NCI-H526 (cell line): ENCODE measurements at regions not wholly inside any gene's neighbourhood (a gene's known extent, or its start where the extent isn't known, plus 50 kb on each side); places are given as distances from the start of the nearest gene placed in this dataset.
"Not testable (repeated sequence)": the region's sequence is repeated elsewhere in the genome, so short reads cannot be mapped to it uniquely, and the experiment has no call there.

Experiments
- DNase-seq, 2 experiments: peaks; one replicate each; lab custom pipeline; 2025; lab: John Stamatoyannopoulos, UW

DNA sequence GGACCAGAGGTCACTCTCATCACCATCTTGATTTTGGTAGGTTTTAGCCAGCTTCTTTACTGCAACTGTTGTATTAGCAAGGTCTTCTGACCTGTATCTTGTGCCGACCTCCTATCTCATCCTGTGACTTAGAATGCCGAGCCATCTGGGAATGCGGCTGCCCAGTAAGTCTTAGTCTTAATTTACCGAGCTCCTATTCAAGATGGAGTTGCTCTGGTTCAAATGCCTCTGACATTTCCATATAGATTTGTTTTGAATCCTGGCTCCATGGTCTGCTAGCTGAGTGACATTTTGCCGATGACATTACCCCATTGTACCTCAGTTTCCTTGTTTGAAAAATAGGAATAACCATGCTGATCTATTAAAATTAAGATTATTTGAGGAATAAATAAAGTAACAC, 193.9 kb upstream of the HMCN1 start:
- no peak for DNase-seq

DNA sequence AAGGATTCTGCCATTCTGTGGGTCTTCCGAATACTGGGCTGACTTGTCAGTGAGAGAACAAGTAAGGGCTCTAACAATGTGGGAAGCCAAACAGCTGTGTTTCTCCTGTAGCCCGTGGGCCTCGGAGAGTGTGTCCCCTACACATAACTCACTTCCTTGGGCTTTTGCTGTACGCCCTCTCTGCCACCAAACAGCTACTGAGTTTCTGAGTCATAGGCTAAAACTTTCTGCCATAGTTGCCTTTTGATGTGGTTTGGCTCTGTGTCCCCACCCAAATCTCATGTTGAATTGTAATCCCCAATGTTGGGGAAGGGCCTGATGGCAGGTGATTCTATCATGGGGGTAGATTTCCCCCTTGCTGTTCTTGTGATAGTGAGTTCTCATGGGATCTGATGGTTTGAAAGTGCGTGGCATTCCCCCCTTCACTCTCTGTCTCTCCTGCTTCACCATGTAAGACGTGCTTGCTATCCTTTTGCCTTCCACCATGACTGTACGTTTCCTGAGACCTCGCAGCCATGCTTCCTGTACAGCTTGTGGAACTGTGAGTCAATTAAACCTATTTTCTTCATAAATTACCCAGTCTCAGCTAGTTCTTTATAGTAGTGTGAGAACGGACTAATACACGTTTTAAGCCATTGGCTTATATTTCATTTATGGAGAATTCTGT, 194.8 kb upstream of the HMCN1 start:
- no peak for DNase-seq

DNA sequence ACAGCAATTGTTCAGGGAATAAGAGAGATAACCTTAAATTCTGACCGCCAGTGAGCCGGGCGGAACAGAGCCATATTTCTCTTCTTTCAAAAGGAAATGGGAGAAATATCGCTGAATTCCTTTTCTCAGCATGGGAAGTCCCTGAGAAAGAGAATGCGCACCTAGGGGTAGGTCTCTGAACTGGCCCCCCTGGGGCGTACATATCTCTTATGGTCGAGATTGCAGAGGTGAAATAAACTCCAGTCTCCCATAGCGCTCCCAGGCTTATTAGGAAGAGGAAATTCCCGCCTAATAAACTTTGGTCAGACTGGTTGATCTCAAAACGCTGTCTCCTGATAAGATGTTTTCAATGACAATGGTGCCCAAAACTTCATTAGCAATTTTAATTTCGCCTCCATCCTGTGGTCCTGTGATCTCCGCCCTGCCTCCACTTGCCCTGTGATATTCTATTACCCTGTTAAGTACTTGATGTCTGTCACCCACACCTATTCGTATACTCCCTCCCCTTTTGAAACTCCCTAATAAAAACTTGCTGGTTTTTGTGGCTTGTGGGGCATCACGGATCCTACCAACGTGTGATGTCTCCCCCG, 195.8 kb upstream of the HMCN1 start:
- DNase-seq: not testable (repeated sequence)

DNA sequence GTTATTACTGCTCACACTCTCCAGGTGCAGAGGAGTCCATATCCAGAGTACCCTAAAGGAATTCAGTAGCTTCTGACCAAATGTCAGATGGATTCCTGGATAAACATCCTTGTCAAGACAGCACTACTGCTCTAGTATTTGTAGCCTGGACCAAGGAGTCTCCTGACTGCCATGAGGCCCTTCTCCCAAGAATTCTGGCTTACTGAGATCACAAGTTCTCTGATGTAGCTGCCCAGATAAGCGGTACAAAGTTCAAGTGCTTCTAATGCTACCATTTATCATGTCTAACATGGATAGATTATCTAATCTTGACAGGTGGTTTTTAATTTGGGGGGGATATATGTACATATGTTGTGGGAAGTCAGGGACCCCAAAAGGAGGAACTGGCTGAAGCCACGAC, 196.6 kb upstream of the HMCN1 start:
- no peak for DNase-seq

DNA sequence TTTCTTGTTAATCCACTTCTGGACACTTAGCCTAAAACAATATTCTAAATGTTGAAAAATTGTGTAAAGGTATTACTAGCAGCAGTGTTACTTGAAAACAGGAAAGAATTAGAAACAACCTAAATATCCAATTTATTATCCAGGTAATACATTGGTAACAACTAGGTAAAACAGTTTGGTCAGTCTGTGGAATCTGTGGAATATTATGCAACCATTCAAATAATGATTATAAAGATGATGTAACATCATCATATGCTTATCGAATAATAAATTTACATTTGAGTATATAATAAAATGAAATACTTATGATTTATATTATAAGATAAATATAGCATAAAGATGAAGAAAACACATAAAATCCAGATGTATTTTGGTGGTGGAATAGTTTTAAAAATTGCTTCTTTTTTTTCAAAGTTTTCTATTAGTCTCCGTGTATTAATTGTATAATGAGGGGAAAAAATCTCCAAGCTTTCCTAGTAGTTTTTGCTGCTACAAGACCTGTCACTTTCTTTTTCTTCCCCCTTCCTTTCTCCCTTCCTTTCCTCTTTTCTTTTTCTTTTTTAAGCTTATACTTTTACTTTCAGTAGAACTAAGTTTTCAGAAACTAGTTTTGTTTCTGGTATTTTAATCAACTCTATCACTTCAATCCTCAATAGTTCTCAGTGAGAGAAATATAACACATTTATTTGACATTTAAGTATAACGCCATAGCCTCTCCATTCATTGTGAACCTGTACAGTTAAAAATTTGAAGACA, 197.8 kb upstream of the HMCN1 start:
- no peak for DNase-seq

DNA sequence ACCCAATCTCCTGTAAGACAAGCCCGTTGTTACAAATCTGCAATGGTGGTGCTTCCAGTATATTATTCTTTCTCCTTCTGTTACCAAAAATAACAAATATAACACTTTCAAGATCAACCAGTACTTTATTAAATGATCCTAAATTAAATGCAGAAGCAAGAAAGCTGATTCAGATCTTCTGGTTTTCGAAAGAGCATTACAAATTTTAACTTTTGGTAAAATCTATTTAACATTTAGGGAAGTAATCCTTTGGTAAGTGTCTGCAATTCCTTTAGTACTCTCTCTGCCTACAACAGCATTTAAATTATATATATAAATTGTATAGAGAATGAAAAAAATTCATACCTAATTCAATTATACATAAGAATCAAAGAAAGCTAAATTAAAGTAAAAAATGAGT, 198.6 kb upstream of the HMCN1 start:
- no peak for DNase-seq

DNA sequence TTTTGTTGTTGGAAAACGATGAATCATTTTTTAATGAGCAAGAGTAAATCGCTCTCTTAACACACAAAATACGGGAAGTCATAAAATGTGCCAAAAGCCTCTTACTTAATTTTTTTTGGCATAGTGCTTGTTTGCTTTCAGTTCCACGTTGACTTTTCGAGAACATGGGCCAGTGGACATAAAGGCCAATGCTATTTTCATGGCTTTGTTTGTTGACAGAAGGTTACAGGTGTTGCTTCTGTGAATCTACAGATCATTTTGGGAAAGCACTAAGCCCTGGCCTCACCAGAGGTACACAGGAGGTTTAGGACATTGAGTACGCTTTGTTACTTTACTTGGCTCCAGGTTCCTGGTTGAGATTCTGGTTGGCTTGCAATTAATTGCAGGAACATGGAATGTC, 199.4 kb upstream of the HMCN1 start:
- DNase-seq: no peak

DNA sequence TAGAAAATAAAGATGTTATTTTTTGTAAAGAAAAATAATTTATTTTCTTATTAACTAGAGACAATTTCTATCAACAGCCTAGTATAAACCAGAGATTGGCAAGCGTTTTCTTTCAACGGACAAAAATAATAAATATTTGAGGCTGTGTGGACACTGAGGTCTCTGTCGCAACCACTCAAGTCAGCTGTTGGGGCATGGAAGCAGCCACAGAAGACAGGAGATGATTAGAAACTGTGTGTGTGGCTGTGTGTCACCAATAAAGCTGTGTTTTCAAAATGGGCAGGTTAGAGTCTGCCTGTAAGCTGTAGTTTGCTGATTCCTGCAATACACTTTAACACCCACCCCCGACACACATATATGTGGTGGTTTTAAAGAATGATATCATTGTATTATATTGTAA, 200.6 kb upstream of the HMCN1 start:
- no peak for DNase-seq

DNA sequence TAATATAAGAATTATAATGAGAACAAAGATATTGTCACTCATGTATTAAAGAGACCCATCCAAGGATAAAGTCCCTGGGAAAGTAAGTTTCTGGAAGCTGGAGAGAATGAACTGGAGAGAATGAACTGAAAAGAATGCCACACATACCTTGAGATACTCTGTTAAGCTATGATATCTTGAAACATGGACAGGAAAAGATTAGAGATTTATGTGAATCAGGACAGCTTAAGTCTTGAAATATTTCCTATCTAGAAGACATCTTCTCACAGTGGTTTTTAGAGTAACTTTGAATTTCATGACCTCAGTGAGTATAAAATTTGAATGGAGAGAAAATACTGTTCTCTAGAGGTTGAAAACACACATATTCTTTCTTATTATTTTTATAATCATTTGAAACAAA, 201.3 kb upstream of the HMCN1 start:
- DNase-seq: no peak

DNA sequence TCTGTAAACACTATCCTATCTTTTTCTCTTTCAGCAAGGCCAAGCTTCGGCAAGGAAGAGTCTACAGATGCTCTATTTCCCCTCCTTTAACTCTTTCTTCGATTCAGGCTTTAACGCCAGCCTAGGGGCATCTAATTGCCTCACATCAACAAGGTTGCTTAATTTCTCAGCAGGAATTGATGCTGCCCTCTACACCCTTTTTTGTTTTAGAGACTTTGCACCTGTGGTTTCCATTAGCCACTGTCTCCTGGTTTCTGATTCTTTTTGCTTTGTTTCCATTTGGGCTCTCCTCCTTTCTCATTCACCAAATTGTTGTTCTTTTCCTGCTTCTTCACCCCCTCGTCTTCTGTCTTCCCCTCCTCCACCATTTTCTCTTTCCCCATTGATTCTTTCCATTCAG, 202.4 kb upstream of the HMCN1 start:
- DNase-seq: no peak

DNA sequence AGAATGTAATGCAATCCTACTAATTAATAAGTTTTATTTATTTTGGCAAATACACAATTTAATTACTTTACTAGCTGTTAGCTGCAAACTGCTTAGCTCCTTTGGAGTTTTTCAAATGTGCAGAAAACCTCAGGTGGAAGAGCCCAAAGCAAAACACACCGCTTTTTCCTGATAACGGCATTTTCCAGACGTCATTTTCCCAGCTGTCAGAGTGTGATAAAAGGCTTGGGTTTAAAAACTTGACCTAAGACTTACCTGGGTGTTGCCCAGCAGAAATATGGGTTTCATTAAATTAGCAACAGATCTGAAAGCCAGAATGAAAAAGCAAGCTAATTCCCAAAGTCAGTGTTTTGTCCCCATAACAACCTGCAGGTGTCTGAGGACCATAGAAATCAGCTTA, 204.0 kb upstream of the HMCN1 start:
- DNase-seq: no peak

DNA sequence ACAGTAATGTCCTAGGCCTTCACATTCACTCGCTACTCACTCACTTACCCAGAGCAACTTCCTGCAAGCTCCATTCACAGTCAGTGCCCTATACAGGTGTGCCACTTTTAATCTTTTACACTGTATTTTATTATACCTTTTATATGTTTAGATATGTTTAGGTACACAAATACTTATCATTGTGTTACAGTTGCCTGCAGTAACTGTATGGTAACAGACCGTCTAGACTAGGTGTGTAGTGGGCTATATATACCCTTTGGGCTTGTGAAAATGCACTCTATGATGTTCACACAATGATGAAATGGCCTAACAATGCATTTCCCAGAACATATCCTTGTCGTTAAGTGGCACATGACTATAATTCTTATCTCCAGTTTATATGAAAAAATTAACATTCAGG, 204.5 kb upstream of the HMCN1 start:
- DNase-seq: no peak

DNA sequence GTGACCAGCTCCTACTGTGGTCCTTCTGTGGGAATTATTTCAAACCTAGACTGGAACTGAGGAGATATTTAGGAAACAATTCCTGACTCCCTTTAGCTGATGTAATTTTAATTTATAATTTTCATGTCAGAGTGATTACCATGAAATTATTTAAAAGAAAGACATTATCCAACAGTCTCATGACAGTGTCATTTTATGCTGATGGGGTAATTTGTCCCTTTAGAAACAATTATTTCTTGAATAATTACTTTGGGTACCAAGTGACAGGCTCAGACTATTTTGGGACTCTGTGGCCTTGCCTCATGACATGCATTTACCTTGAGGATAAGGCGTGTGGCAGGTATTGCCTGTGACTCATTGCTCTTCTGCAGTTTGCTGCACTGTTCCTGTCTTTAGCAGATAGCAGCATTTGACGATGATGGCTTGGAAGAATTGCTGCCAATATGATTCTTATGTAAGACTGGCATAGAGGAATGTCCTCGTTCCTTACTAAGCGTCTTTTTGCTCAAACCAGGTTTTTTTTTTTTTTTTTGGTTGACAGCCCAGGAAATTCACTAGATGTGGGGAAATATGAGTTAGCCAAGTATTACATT, 206.0 kb upstream of the HMCN1 start:
- DNase-seq: no peak

DNA sequence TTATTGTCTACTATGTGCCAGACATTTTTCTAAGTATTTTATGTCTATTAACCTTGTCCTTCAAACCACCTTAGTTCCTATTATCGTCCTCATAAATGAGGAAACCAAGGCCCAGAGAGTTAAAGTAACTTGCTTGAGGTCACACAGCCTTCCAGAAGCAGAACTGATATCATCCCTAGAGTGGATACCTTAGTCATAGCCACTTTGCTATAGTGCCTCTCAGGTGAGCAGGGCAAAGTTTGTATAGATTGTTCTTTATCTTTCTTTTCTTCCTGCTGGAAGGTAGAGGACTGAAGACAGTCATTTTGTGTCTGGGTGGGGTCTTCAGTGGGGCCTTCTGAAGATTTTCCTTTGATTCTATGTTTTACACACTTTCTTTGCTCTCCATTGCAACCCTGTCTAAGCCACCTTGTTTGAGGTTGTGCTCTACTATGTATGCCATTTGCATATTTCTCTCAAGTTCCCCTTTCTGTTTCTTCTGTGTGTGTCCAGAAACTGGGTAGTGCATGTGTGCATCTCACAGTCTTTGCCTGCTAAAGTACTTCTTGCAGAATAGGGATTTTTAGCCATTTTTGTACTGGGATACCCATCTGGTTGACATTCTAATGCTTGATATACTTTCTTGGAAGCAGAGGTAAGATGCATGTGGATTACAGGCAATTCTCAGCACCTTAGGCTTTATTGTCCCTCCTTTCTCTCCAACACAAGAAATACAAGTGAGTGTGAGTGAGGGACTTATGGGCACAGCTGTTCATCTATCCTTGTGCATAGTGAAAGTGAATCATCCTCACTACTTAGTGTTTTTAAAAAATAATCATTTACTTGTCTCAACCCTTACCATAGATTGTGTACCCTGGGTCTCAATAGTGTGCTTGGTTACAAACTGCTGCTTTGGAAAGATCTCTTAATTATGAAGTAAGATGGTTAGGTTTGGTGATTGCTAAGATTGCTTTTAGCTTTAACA, 207.6 kb upstream of the HMCN1 start:
- DNase-seq: no peak

DNA sequence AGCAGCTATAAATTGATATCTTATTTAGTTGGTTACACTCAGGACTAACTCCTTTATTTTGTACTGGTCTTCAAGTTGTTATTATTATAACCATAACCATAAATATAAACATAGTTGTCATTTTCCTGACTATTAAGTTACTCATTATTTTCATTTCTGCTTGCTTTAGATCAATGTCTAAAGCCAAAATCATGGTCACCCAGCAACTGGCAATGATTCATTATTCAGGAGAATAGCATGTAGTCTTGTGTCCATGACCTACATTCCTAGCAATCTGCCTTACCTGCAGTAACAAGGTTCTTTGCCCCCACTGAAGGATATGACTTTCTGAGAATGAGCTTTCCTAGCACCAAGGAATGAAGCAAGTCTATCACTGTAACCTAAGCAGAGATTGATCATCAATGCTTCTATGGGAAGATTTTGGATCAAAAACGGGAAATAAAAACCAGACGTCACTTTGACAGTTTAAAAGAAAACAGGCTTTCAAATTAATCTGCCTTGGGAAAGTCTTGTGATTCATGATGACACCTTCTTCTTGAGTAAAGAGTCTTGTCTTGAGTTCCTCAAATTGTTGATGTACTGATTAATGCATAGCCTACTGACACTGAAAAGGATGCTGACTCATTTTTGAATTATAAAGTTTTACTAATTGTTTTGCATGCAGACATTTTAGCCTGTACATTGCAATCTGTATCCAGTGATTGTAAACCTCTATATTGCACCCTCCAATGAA, 203.3 kb upstream of the IVNS1ABP start:
- no peak for DNase-seq

DNA sequence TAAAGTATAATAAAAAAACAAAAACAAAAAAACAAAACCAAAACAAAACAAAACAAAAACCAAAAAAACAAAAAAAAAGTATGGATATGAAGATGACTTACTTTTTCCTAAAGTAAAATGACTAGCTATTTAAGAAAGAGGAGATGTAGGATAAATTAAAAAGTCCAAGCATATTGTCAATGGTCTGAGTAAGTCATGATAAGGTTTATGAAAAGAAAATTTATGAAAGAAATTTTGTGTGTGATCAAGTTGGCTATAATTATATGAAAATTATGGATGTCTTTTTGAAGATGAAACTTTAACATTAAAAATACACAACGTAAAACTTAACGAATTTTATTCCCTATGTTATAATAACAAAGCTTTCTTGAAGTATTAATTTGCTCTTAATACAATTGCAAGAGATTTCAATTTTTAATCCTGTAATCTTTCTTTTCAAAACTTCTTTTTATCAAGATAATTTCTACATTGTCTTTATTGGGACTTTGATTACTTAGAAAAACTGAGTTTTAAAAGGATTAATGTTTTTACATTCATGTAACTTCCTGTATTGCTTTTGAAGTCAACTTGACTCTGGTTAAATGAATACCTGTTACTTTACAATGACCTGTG, 200.9 kb upstream of the IVNS1ABP start:
- no peak for DNase-seq

DNA sequence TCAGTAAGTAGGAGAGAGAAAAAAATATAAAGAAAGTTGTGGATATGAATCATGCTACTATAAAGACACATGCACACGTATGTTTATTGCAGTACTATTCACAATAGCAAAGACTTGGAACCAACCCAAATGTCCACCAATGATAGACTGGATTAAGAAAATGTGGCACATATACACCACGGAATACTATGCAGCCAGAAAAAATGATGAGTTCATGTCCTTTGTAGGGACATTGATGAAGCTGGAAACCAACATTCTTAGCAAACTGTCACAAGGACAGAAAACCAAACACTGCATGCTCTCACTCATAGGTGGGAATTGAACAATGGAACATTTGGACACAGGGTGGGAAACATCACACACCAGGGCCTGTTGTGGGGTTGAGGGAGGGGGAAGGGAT, 200.3 kb upstream of the IVNS1ABP start:
- not testable (repeated sequence) for DNase-seq

DNA sequence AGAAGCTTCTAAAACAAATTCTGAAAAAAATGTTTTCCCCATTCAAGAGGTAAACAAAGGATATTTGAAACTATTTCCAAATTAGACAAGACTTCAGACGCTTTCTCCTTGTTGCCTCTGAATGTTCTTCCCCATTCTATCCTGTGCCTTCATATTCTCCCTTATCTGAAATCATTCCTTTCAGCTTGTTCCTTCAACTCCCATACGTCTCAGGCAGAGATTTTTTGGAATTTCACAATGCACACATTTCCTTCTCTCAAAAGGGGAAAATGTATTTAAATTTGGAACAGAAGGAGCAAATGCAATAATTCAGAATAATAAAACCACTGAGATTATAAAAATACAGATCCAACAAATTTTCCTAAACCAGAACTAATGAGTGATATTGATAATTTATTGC, 198.7 kb upstream of the IVNS1ABP start:
- DNase-seq: no peak

DNA sequence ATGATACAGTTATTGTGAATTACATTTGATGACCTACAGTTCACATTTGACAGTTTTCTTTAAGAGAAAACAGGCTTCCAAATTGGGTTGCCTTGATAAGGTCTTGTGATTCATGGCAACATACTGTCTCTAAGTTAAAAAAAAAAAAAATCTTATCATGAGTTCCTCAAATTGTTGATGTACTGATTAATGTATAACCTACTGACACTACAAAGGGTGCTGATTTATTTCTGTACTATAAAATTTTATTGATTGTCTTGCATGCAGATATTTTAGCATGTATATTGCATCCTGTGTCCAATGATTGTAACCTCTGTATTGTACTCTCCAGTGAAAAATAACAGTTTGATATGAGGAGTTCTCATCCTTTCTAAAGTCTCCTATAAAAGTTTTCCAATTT, 197.3 kb upstream of the IVNS1ABP start:
- DNase-seq: no peak

DNA sequence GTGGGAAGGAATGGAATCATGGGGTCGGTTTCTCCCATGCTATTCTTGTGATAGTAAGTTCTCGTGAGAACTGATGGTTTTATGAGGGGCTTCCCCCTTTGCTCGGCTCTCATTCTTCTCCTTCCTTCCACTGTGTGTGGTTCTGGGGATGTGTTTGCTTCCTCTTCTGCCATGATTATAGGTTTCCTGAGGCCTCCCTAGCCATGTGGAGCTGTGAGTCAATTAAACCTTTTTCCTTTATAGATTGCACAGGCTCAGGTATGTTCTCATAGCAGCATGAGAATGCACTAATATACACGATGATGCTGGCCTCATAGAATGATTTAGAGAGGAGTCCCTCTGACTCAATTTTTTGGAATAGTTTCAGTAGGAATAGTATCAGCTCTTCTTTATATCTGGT, 195.4 kb upstream of the IVNS1ABP start:
- no peak for DNase-seq

DNA sequence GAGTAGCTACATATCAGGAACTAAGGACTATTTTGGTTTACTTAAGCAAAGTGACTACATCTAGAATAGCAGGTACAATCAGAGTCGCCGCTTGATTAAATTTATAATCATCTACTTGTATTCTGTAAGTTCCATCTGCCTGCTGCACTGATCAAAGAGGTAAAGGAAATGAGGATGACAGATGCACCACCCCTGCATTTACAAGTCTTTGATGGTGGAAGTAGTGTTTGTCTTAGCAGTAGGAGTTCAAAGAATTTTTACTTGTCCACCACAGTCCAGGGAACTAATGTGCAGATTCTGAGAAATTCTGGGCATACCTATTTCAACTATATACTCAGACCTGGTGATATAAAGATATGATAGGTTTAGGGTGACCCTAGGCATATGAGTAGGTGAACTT, 184.1 kb upstream of the IVNS1ABP start:
- DNase-seq: peak in 1 of 2 experiments; percentile 38
